Astrocyte of the cerebellum (primary cell): ENCODE measurements at regions not wholly inside any gene's neighbourhood (a gene's known extent, or its start where the extent isn't known, plus 50 kb on each side); places are given as distances from the start of the nearest gene placed in this dataset.
A peak's percentile ranks its signal among the peaks of the same experiment; 100 is the strongest.

Experiments used
- DNase-seq: peaks from one replicate; pipeline ENCODE4 v3.0.0-alpha.2; 2011; ENCODE audit warnings: low read depth
- H3K4me3 ChIP-seq: 2 replicates; pipeline ENCODE4 v1.5.1; 2011; ENCODE audit warnings: mild to moderate bottlenecking, low read depth, low read length, moderate library complexity
- in situ Hi-C: cut with HindIII; loops from 2 replicates; pipeline ENCODE4 v1.10.0; 2017; ENCODE audit warnings: low sequenced_read_pairs
- TF ChIP-seq, protein P1 (sequence below): IDR thresholded peaks from 2 replicates; pipeline ENCODE4 v1.5.1; 2012; ENCODE audit warnings: low read length, low read depth, moderate library complexity, mild to moderate bottlenecking; ENCODE audit errors: missing control alignments

DNA sequence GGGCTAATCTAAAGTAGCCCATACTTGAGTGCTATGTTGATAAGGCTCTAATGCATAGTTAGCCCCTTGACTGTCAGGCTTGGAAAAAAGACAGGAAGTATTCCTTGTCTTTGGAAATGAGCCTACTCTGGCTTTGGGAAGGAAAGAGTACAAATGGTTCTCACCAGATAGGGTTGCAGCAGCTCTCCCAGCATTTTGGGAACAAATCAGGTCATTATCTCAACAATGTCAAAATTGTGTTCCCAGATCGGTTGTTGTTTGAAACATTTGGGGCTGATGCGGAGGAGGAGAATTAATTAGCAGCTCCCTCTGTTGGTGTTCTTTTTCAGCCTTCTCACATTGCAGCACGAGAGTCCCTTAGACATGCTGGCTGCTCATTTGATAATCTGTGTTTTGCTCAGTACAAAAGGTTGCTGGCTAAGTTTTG, 294.7 kb upstream of the DMRT1 start:
- TF ChIP-seq, protein P1, sequence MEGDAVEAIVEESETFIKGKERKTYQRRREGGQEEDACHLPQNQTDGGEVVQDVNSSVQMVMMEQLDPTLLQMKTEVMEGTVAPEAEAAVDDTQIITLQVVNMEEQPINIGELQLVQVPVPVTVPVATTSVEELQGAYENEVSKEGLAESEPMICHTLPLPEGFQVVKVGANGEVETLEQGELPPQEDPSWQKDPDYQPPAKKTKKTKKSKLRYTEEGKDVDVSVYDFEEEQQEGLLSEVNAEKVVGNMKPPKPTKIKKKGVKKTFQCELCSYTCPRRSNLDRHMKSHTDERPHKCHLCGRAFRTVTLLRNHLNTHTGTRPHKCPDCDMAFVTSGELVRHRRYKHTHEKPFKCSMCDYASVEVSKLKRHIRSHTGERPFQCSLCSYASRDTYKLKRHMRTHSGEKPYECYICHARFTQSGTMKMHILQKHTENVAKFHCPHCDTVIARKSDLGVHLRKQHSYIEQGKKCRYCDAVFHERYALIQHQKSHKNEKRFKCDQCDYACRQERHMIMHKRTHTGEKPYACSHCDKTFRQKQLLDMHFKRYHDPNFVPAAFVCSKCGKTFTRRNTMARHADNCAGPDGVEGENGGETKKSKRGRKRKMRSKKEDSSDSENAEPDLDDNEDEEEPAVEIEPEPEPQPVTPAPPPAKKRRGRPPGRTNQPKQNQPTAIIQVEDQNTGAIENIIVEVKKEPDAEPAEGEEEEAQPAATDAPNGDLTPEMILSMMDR: peak; percentile 39
- in situ Hi-C loops: no loop called here
- DNase-seq: no peak

GRCh38 chr9:547314-547713, 294.2 kb upstream of the DMRT1 start:
- in situ Hi-C loops: no loop called here
- H3K4me3 ChIP-seq: no peak overlapping the region
- TF ChIP-seq, protein P1: no peak
- no peak for DNase-seq

More for the DNA sequence above, 294.7 kb upstream of the DMRT1 start:
- no peak overlapping the region for H3K4me3 ChIP-seq

GRCh38 chr9:549455-549997, 292.0 kb upstream of the DMRT1 start:
- in situ Hi-C loops: no loop called here
- TF ChIP-seq, protein P1: no peak
- no peak for DNase-seq
- no peak overlapping the region for H3K4me3 ChIP-seq

DNA sequence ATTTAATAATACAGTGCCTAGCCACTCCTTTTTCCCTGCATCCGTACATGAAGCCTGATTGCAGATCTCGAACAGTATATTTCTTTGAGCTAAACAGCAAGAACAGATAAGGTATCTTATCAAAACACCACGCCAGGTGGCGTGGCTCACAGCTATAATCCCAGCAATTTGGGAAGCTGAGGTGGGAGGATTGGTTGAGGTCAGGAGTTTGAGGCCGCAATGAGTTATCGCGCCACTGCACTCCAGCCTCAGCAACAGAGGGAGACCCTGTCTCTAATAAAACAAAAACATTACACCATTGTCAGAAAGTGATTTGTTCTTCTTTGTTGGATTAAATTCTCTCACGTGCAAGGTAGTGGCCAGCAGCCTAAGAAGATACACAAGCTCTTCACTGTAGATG, 291.2 kb upstream of the DMRT1 start:
- in situ Hi-C loops: no loop called here
- TF ChIP-seq, protein P1: no peak
- DNase-seq: no peak
- H3K4me3 ChIP-seq: no peak overlapping the region

GRCh38 chr9:551986-552929, 289.2 kb upstream of the DMRT1 start:
- H3K4me3 ChIP-seq: no peak overlapping the region
- DNase-seq: peak; percentile 92
- TF ChIP-seq, protein P1: no peak
- in situ Hi-C loops: no loop called here

DNA sequence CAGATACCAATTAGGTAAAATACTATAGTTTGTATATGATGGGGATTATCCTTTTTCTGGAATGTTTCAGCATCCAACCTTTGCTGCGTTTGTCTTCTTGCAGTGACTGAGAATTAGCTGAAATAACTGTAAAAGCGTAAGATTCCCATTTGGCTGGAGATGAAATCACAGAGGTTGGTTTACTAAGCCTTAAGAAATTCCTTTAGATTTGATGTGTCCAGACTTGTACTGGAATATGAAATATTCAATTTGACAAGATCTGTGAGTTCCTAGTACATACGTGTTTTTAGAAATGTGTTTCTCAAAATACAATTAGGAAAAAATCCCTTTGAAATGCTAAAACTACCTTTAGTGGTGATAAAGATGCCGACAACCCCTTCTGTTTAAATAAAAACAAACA, 286.0 kb upstream of the DMRT1 start:
- in situ Hi-C loops: no loop called here
- TF ChIP-seq, protein P1: no peak
- no peak overlapping the region for H3K4me3 ChIP-seq
- DNase-seq: no peak
